CD8-positive, alpha-beta memory T cell (primary cell): ENCODE measurements at regions not wholly inside any gene's neighbourhood (a gene's known extent, or its start where the extent isn't known, plus 50 kb on each side); places are given as distances from the start of the nearest gene placed in this dataset.
"Not testable (repeated sequence)": the region's sequence is repeated elsewhere in the genome, so short reads cannot be mapped to it uniquely, and the experiment has no call there.

Experiments used
- CTCF ChIA-PET: fragments of 350-600 bp; sonication (Branson Sonifier 250); formaldehyde crosslinking; loops from one replicate; lab custom pipeline; 2021; ENCODE audit warnings: antibody characterized with exemption; lab: Charles Lee
- POLR2A ChIA-PET: fragments of 350-600 bp; sonication (Branson Sonifier 250); formaldehyde crosslinking; loops from one replicate; lab custom pipeline; 2021; ENCODE audit warnings: antibody characterized with exemption; lab: Charles Lee
- DNase-seq, 5 donors: peaks; one replicate each; pipeline versions ENCODE4 v3.0.0 to v3.0.0-alpha.2; 2020 to 2022; ENCODE audit warnings: mixed read lengths in 1 of 5
- H3K27ac ChIP-seq: one replicate; pipeline ENCODE4 v1.7.0; 2013; ENCODE audit warnings: low read depth, mild to moderate bottlenecking, low read length, moderate library complexity
- H3K27me3 ChIP-seq: 2 replicates; pipeline ENCODE4 v1.7.0; 2013; ENCODE audit warnings: low read length, mild to moderate bottlenecking; ENCODE audit not compliant: insufficient read depth, poor library complexity, severe bottlenecking
- H3K36me3 ChIP-seq: 2 replicates; pipeline ENCODE4 v1.7.0; 2013; ENCODE audit warnings: mild to moderate bottlenecking, low read length, moderate library complexity; ENCODE audit not compliant: insufficient read depth
- H3K4me1 ChIP-seq: 2 replicates; pipeline ENCODE4 v1.7.0; 2013; ENCODE audit warnings: mild to moderate bottlenecking, low read length, moderate library complexity; ENCODE audit not compliant: insufficient read depth
- H3K4me3 ChIP-seq: 2 replicates; pipeline ENCODE4 v1.7.0; 2013; ENCODE audit warnings: mild to moderate bottlenecking, low read length
- H3K9me3 ChIP-seq: 2 replicates; pipeline ENCODE4 v1.7.0; 2013; ENCODE audit warnings: mild to moderate bottlenecking, low read length
- H3K27ac Mint-ChIP-seq, 8 donors: one replicate each; pipeline ENCODE4 v1.8.0; 2020 to 2021; ENCODE audit warnings: mixed read lengths in 8 of 8, mild to moderate bottlenecking in 6 of 8, inconsistent platforms in 3 of 8, moderate library complexity in 3 of 8
- H3K27me3 Mint-ChIP-seq, 2 donors: one replicate each; pipeline ENCODE4 v1.8.0; 2020 to 2021; ENCODE audit warnings: mixed read lengths in 2 of 2, mild to moderate bottlenecking in 1 of 2, moderate library complexity in 1 of 2
- H3K36me3 Mint-ChIP-seq, 3 donors: one replicate each; pipeline ENCODE4 v1.8.0; 2020 to 2021; ENCODE audit warnings: mixed read lengths in 3 of 3, inconsistent platforms in 1 of 3, mild to moderate bottlenecking in 1 of 3
- H3K4me1 Mint-ChIP-seq, 3 donors: one replicate each; pipeline ENCODE4 v1.8.0; 2020 to 2021; ENCODE audit warnings: mixed read lengths in 3 of 3, inconsistent platforms in 1 of 3, mild to moderate bottlenecking in 1 of 3
- H3K4me3 Mint-ChIP-seq, 7 donors: one replicate each; pipeline ENCODE4 v1.8.0; 2020 to 2021; ENCODE audit warnings: mixed read lengths in 7 of 7, mild to moderate bottlenecking in 6 of 7, moderate library complexity in 4 of 7, inconsistent platforms in 2 of 7
- H3K9me3 Mint-ChIP-seq, 5 donors: one replicate each; pipeline ENCODE4 v1.8.0; 2020 to 2022; ENCODE audit warnings: mixed read lengths in 5 of 5, mild to moderate bottlenecking in 3 of 5, moderate library complexity in 2 of 5, inconsistent platforms in 1 of 5

GRCh38 chr12:27133022-27133590 lies 50.7 kb upstream of the C12orf71 start:
- Histone ChIP-seq H3K9me3 (no peaks in the 10 kb centered on the region), H3K4me1 (no peaks in the 10 kb centered on the region), H3K4me3 (no peak overlapping the region), H3K27ac (no peak overlapping the region), H3K27me3 (no peaks in the 10 kb centered on the region), H3K36me3 (no peaks in the 10 kb centered on the region)
- H3K27ac Mint-ChIP-seq, result no peak overlapping the region
- DNase-seq, result no peak
- ChIA-PET POLR2A (no interaction called here), CTCF (no interaction called here)
- H3K4me3 Mint-ChIP-seq, result no peak overlapping the region
- no peaks in the 10 kb centered on the region for H3K27me3 Mint-ChIP-seq
- peaks cover 3 to 5% (median 3%) of the 10 kb centered on the region in 3 donors for H3K36me3 Mint-ChIP-seq
- H3K4me1 Mint-ChIP-seq, result no peaks in the 10 kb centered on the region
- peaks cover 0 to 2% (median 0%) of the 10 kb centered on the region in 5 donors for H3K9me3 Mint-ChIP-seq

DNA sequence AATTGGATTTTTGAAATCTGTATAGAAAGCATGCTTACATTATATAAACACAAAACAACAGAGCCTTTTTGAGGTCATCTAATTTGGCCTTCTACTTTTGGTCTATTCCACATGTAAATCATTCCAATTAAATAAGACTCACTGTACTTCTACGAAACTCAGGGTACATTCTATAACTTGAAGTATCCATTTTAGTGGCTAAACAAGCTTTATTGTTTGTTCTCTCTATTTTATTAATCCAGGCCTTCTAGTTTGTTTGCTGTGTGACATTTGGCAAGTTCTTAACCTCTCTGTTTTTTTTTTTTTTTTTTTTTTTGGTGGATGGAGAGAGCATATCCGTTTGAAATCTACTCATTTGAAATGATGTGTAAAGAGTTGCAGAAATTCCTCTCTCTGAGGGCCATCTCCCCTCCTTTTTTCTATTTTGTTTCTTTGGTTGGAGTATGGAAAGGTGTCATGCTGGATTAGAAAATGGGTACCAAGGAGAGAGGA lies 58.1 kb upstream of the C12orf71 start:
- no peak overlapping the region for H3K4me3 Mint-ChIP-seq
- H3K27me3 Mint-ChIP-seq, result no peaks in the 10 kb centered on the region
- no peaks in the 10 kb centered on the region for H3K36me3 ChIP-seq
- H3K27me3 ChIP-seq, result no peaks in the 10 kb centered on the region
- H3K36me3 Mint-ChIP-seq, result peaks cover 0 to 3% (median 3%) of the 10 kb centered on the region in 3 donors
- H3K27ac ChIP-seq, result no peak overlapping the region
- no peak overlapping the region for H3K27ac Mint-ChIP-seq
- no peak overlapping the region for H3K4me3 ChIP-seq
- no peak for DNase-seq
- no peaks in the 10 kb centered on the region for H3K9me3 ChIP-seq
- CTCF ChIA-PET, result interaction anchor here (0.9 kb wide), 1 partner anchor 124 kb away, joined by 3 read pairs; no protein-coding TSS in a partner anchor
- no peaks in the 10 kb centered on the region for H3K4me1 ChIP-seq
- H3K9me3 Mint-ChIP-seq, result peaks cover 0 to 2% (median 0%) of the 10 kb centered on the region in 5 donors
- POLR2A ChIA-PET, result no interaction called here
- peaks cover 8 to 18% (median 13%) of the 10 kb centered on the region in 3 donors for H3K4me1 Mint-ChIP-seq

GRCh38 chr12:27142101-27142721 lies 59.8 kb upstream of the C12orf71 start:
- ChIA-PET CTCF (no interaction called here), POLR2A (no interaction called here)
- Histone ChIP-seq H3K9me3 (no peaks in the 10 kb centered on the region), H3K27me3 (no peaks in the 10 kb centered on the region), H3K27ac (no peak overlapping the region), H3K36me3 (no peaks in the 10 kb centered on the region), H3K4me1 (no peaks in the 10 kb centered on the region), H3K4me3 (no peak overlapping the region)
- no peaks in the 10 kb centered on the region for H3K27me3 Mint-ChIP-seq
- H3K9me3 Mint-ChIP-seq, result peaks cover 0 to 2% (median 0%) of the 10 kb centered on the region in 5 donors
- DNase-seq, result peak in 4 of 5 donors; percentile 20 to 56 (median 24)
- peak overlapping the region in 1 of 8 donors; percentile 10 for H3K27ac Mint-ChIP-seq
- H3K4me1 Mint-ChIP-seq, result peaks cover 8 to 18% (median 13%) of the 10 kb centered on the region in 3 donors
- H3K36me3 Mint-ChIP-seq, result peaks cover 0 to 3% (median 0%) of the 10 kb centered on the region in 3 donors
- no peak overlapping the region for H3K4me3 Mint-ChIP-seq

GRCh38 chr12:27143256-27144069 lies 61.1 kb upstream of the C12orf71 start:
- peaks cover 0 to 5% (median 0%) of the 10 kb centered on the region in 3 donors for H3K36me3 Mint-ChIP-seq
- Histone ChIP-seq H3K9me3 (no peaks in the 10 kb centered on the region), H3K27ac (no peak overlapping the region), H3K36me3 (no peaks in the 10 kb centered on the region), H3K4me3 (no peak overlapping the region), H3K4me1 (no peaks in the 10 kb centered on the region), H3K27me3 (no peaks in the 10 kb centered on the region)
- no peaks in the 10 kb centered on the region for H3K27me3 Mint-ChIP-seq
- peaks cover 8 to 18% (median 13%) of the 10 kb centered on the region in 3 donors for H3K4me1 Mint-ChIP-seq
- ChIA-PET POLR2A (no interaction called here), CTCF (no interaction called here)
- peak overlapping the region in 5 of 8 donors; percentile 51 to 82 (median 58) for H3K27ac Mint-ChIP-seq
- no peaks in the 10 kb centered on the region for H3K9me3 Mint-ChIP-seq
- H3K4me3 Mint-ChIP-seq, result peak overlapping the region in 6 of 7 donors; percentile 6 to 74 (median 65)
- no peak for DNase-seq

DNA sequence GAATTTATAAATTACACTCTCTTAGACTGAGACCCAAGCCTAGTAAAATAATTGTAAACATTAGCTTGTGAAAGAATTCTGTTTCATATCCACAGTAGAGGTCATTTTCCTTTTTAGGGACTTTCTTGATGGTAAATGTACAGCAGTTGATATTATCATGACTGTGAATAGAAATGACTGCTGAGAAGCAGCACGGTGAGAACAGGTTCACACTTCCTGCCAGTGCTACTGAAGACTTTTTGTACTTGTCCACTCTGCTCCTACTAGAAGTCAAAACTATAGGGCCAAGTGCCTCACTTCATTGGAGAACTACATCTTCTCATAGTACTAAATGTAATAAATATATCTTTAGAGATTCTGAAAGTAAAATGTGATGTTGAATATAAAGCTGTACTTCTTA lies 63.3 kb upstream of the C12orf71 start:
- H3K36me3 ChIP-seq, DNase-seq, H3K4me3 ChIP-seq, H3K36me3 Mint-ChIP-seq, H3K4me1 ChIP-seq, H3K27me3 Mint-ChIP-seq, POLR2A ChIA-PET, H3K27me3 ChIP-seq, H3K9me3 ChIP-seq, H3K4me3 Mint-ChIP-seq, H3K9me3 Mint-ChIP-seq, H3K27ac ChIP-seq, H3K27ac Mint-ChIP-seq: not testable (repeated sequence)
- H3K4me1 Mint-ChIP-seq, result peaks cover 8 to 18% (median 13%) of the 10 kb centered on the region in 3 donors
- CTCF ChIA-PET, result interaction anchor here (1.0 kb wide), 2 partner anchors 123 to 293 kb away, joined by 3 to 5 read pairs; partner anchors contain the start of gene MED21

DNA sequence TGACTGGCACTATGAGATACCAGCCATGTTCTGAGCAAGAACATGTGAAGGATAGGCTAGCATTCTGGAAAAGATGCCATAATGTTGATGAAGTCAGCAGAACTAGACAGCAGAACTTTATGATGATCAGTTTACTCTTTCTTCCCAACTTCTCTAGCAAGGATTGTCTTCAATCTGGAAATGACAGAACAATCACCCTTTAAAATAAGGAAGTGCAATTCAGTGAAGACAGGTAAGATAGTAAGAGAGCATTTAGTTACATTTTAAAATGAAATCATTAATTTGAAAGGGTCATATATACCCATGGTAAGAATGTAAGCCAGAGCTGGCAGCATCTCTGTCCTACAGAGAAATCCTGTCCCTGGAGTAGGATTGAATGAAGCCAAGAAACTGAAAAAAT lies 66.0 kb upstream of the C12orf71 start:
- CTCF ChIA-PET, result no interaction called here
- H3K4me3 Mint-ChIP-seq, result no peak overlapping the region
- H3K4me1 Mint-ChIP-seq, result peaks cover 5 to 10% (median 6%) of the 10 kb centered on the region in 3 donors
- no peaks in the 10 kb centered on the region for H3K9me3 ChIP-seq
- DNase-seq, result no peak
- H3K27ac Mint-ChIP-seq, result no peak overlapping the region
- POLR2A ChIA-PET, result no interaction called here
- H3K4me3 ChIP-seq, result no peak overlapping the region
- H3K27ac ChIP-seq, result no peak overlapping the region
- H3K4me1 ChIP-seq, result no peaks in the 10 kb centered on the region
- H3K9me3 Mint-ChIP-seq, result no peaks in the 10 kb centered on the region
- no peaks in the 10 kb centered on the region for H3K36me3 ChIP-seq
- H3K27me3 ChIP-seq, result no peaks in the 10 kb centered on the region
- H3K27me3 Mint-ChIP-seq, result no peaks in the 10 kb centered on the region
- peaks cover 0 to 7% (median 0%) of the 10 kb centered on the region in 3 donors for H3K36me3 Mint-ChIP-seq

- H3K4me1 ChIP-seq, result no peaks in the 10 kb centered on the region
- ChIA-PET POLR2A (no interaction called here), CTCF (no interaction called here)
- DNase-seq, result no peak
- Mint-ChIP-seq H3K36me3 (peaks cover 0 to 7% (median 0%) of the 10 kb centered on the region in 3 donors), H3K9me3 (no peaks in the 10 kb centered on the region), H3K4me3 (no peak overlapping the region), H3K4me1 (peaks cover under 1 to 6% (median 2%) of the 10 kb centered on the region in 3 donors), H3K27ac (no peak overlapping the region), H3K27me3 (no peaks in the 10 kb centered on the region)
- H3K27me3 ChIP-seq, result no peaks in the 10 kb centered on the region
- H3K36me3 ChIP-seq, result no peaks in the 10 kb centered on the region
- no peak overlapping the region for H3K4me3 ChIP-seq
- no peak overlapping the region for H3K27ac ChIP-seq
- no peaks in the 10 kb centered on the region for H3K9me3 ChIP-seq
Measured at GRCh38 chr12:27148791-27149190, 66.4 kb upstream of the C12orf71 start.

DNA sequence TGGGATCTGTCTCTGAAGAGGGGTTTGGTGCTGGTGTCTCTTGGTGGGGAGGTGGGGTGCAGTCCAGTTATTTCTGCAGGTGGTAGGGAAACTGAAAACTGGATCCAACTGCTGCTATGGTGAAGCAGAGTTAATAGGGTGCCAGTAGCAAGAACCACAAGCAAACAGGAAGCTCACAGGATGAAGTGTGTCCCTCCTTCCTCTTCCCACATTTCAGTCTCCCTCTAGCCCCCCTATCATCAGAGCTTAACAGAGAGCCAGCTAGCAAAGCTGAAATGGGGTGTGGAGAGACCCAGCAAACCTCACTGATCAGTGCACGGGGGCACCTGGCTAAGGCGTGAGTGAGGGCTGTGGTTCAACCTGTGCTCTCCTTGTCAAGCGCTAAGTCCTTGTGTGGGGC lies 69.1 kb upstream of the C12orf71 start:
- H3K4me1 ChIP-seq, result no peaks in the 10 kb centered on the region
- no peaks in the 10 kb centered on the region for H3K27me3 Mint-ChIP-seq
- H3K9me3 ChIP-seq, result no peaks in the 10 kb centered on the region
- peak overlapping the region in 1 of 8 donors; percentile 76 for H3K27ac Mint-ChIP-seq
- H3K4me3 ChIP-seq, result no peak overlapping the region
- H3K27me3 ChIP-seq, result no peaks in the 10 kb centered on the region
- peaks cover 0 to 7% (median 0%) of the 10 kb centered on the region in 3 donors for H3K36me3 Mint-ChIP-seq
- ChIA-PET CTCF (no interaction called here), POLR2A (no interaction called here)
- H3K9me3 Mint-ChIP-seq, result no peaks in the 10 kb centered on the region
- no peaks in the 10 kb centered on the region for H3K36me3 ChIP-seq
- DNase-seq, result no peak
- H3K4me3 Mint-ChIP-seq, result no peak overlapping the region
- H3K4me1 Mint-ChIP-seq, result peaks cover 0 to 2% (median 0%) of the 10 kb centered on the region in 3 donors
- H3K27ac ChIP-seq, result no peak overlapping the region
